ENCODE measurements at regions not wholly inside any gene's neighbourhood (a gene's known extent, or its start where the extent isn't known, plus 50 kb on each side); places are given as distances from the start of the nearest gene placed in this dataset.

GRCh38 chr21:41634211-41634694 is 126.3 kb upstream of the TMPRSS2 start:
- 62% methylated on average over 5 of the region's 6 CpGs for WGBS (ENCODE audit: low lambda C conversion rate)
- Histone ChIP-seq H3K9ac (ENCODE audit: insufficient read depth, low read depth, low read length) (no peak overlapping the region), H4K20me1 (ENCODE audit: insufficient read depth, low read length) (no peaks in the 10 kb centered on the region), H3K36me3 (replicated peaks in 1 of 2; ENCODE audit: control insufficient read depth in 1 of 2, insufficient read depth in 2 of 2, low read length in 2 of 2) (no peaks in the 10 kb centered on the region), H3K9me3 (ENCODE audit: low read length) (no peaks in the 10 kb centered on the region), H2AFZ (ENCODE audit: low read length) (no peak overlapping the region), H3K4me1 (ENCODE audit: insufficient read depth, low read length) (no peaks in the 10 kb centered on the region), H3K27me3 (ENCODE audit: control insufficient read depth in 1 of 2, insufficient read depth in 2 of 2, low read length in 2 of 2) (0 out of 5 replicates have a peak, but pooled peaks cover 0 to 4% of the 10 kb centered on the region in 2 experiments), H3K27ac (ENCODE audit: extremely low read length, insufficient read depth, low read length) (no peak overlapping the region), H3K79me2 (ENCODE audit: insufficient read depth, low read length) (no peaks in the 10 kb centered on the region), H3K4me2 (ENCODE audit: low read depth, low read length) (no peak overlapping the region), H3K4me3 (replicated peaks in 1 of 3; ENCODE audit: insufficient read depth in 1 of 3, low read depth in 2 of 3, low read length in 3 of 3) (no peak overlapping the region)
- POLR2A ChIA-PET: no interaction called here
- intact Hi-C loops (cut with micrococcal nuclease; ENCODE audit: unreplicated experiment): no loop called here
- TF ChIP-seq NR1H2 (CRISPR knock-in tag; IDR thresholded peaks at IDR 0.05; ENCODE audit: borderline replicate concordance, low read depth): no peak
- no peak for TF ChIP-seq NFYB (CRISPR knock-in tag; IDR thresholded peaks at IDR 0.05)
- no peak for TF ChIP-seq JUND (CRISPR knock-in tag; IDR thresholded peaks at IDR 0.05)
- CTCF ChIA-PET (ENCODE audit: low intra/inter-chr PET ratio, low total read pairs): no interaction called here
- DNase-seq (ENCODE audit: low spot score) (no peak), ATAC-seq (no peak), FAIRE-seq (no peak)
- in situ Hi-C loops (cut with HindIII; ENCODE audit: extremely low pct_ligation_motif_present, low pct_unique_long_range_greater_than_20kb): no loop called here
- no TSS peak for BruUV-seq (replicated peaks)

- H4K20me1 ChIP-seq (ENCODE audit: insufficient read depth, low read length): no peaks in the 10 kb centered on the region
- BruUV-seq (replicated peaks): no TSS peak
- 73% methylated on average over 4 of the region's 4 CpGs for WGBS (ENCODE audit: low lambda C conversion rate)
- H3K36me3 ChIP-seq (replicated peaks in 1 of 2; ENCODE audit: control insufficient read depth in 1 of 2, insufficient read depth in 2 of 2, low read length in 2 of 2): no peaks in the 10 kb centered on the region
- H2AFZ ChIP-seq (ENCODE audit: low read length): no peak overlapping the region
- H3K27ac ChIP-seq (ENCODE audit: extremely low read length, insufficient read depth, low read length): no peak overlapping the region
- in situ Hi-C loops (cut with HindIII; ENCODE audit: extremely low pct_ligation_motif_present, low pct_unique_long_range_greater_than_20kb): no loop called here
- DNase-seq (ENCODE audit: low spot score) (no peak), FAIRE-seq (no peak), ATAC-seq (no peak)
- ChIA-PET CTCF (ENCODE audit: low intra/inter-chr PET ratio, low total read pairs) (no interaction called here), POLR2A (no interaction called here)
- intact Hi-C loops (cut with micrococcal nuclease; ENCODE audit: unreplicated experiment): no loop called here
- H3K9ac ChIP-seq (ENCODE audit: insufficient read depth, low read depth, low read length): no peak overlapping the region
- H3K4me1 ChIP-seq (ENCODE audit: insufficient read depth, low read length): no peaks in the 10 kb centered on the region
- H3K79me2 ChIP-seq (ENCODE audit: insufficient read depth, low read length): no peaks in the 10 kb centered on the region
- no peak overlapping the region for H3K4me2 ChIP-seq (ENCODE audit: low read depth, low read length)
- H3K27me3 ChIP-seq (ENCODE audit: control insufficient read depth in 1 of 2, insufficient read depth in 2 of 2, low read length in 2 of 2): 0 out of 5 replicates have a peak, but pooled peaks cover 0 to 4% of the 10 kb centered on the region in 2 experiments
- H3K4me3 ChIP-seq (replicated peaks in 1 of 3; ENCODE audit: insufficient read depth in 1 of 3, low read depth in 2 of 3, low read length in 3 of 3): no peak overlapping the region
- H3K9me3 ChIP-seq (ENCODE audit: low read length): no peaks in the 10 kb centered on the region
- TF ChIP-seq YY1 (IDR thresholded peaks at IDR 0.05; ENCODE audit: insufficient read depth, insufficient replicate concordance, low read depth, low read length) (no peak), ZBTB21 (CRISPR knock-in tag; IDR thresholded peaks at IDR 0.05) (no peak), ZBTB38 (CRISPR knock-in tag; IDR thresholded peaks at IDR 0.05) (no peak), ZGPAT (CRISPR knock-in tag; IDR thresholded peaks at IDR 0.05) (no peak), ZBTB3 (CRISPR knock-in tag; IDR thresholded peaks at IDR 0.05; ENCODE audit: borderline replicate concordance, low read depth) (no peak), ZBTB7B (CRISPR knock-in tag; IDR thresholded peaks at IDR 0.05) (no peak), POLR2G (IDR thresholded peaks at IDR 0.05; ENCODE audit: low read depth, low read length) (no peak)
Observed at GRCh38 chr21:41633627-41634026, 125.7 kb upstream of the TMPRSS2 start.

All from HepG2 (cell line).